Glutamatergic neuron (in vitro differentiated cells): ENCODE measurements at regions not wholly inside any gene's neighbourhood (a gene's known extent, or its start where the extent isn't known, plus 50 kb on each side); places are given as distances from the start of the nearest gene placed in this dataset.

Experiments used
- DNase-seq: peaks from one replicate; pipeline ENCODE4 v3.0.0; 2022
- H3K27ac Mint-ChIP-seq: one replicate; pipeline ENCODE4 v1.8.0; 2020; ENCODE audit warnings: mild to moderate bottlenecking, mixed read lengths, inconsistent platforms; ENCODE audit not compliant: unreplicated experiment
- H3K27me3 Mint-ChIP-seq: one replicate; pipeline ENCODE4 v1.8.0; 2020; ENCODE audit warnings: mild to moderate bottlenecking, moderate library complexity, mixed read lengths, inconsistent platforms; ENCODE audit not compliant: unreplicated experiment
- H3K36me3 Mint-ChIP-seq: one replicate; pipeline ENCODE4 v1.8.0; 2020; ENCODE audit warnings: mild to moderate bottlenecking, mixed read lengths, inconsistent platforms; ENCODE audit not compliant: unreplicated experiment
- H3K4me1 Mint-ChIP-seq: one replicate; pipeline ENCODE4 v1.8.0; 2020; ENCODE audit warnings: mild to moderate bottlenecking, low read depth, mixed read lengths, inconsistent platforms; ENCODE audit not compliant: unreplicated experiment
- H3K4me3 Mint-ChIP-seq: one replicate; pipeline ENCODE4 v1.8.0; 2020; ENCODE audit warnings: mild to moderate bottlenecking, mixed read lengths, inconsistent platforms; ENCODE audit not compliant: unreplicated experiment
- H3K9me3 Mint-ChIP-seq: one replicate; pipeline ENCODE4 v1.8.0; 2020; ENCODE audit warnings: mild to moderate bottlenecking, moderate library complexity, mixed read lengths, inconsistent platforms; ENCODE audit not compliant: unreplicated experiment
- CTCF ChIP-seq: fragments of 200-600 bp; sonication (generic); IDR thresholded peaks from one replicate; pipeline ENCODE4 v1.5.0; 2021; ENCODE audit not compliant: partially characterized antibody, unreplicated experiment

- no peaks in the 10 kb centered on the region for H3K36me3 Mint-ChIP-seq
- no peak for DNase-seq
These were observed 76.2 kb upstream of the FRMD6 start for GRCh38 chr14:51575349-51576116.

GRCh38 chr14:51576117-51576430 lies 75.6 kb upstream of the FRMD6 start:
- Mint-ChIP-seq H3K9me3 (no peaks in the 10 kb centered on the region), H3K36me3 (no peaks in the 10 kb centered on the region), H3K4me3 (no peak overlapping the region), H3K27me3 (peaks cover 2% of the 10 kb centered on the region), H3K27ac (no peak overlapping the region), H3K4me1 (peaks cover 3% of the 10 kb centered on the region)
- DNase-seq = no peak
- TF ChIP-seq CTCF = no peak

More at GRCh38 chr14:51575349-51576116, 76.2 kb upstream of the FRMD6 start:
- H3K27me3 Mint-ChIP-seq = peaks cover 2% of the 10 kb centered on the region
- TF ChIP-seq CTCF = no peak
- no peak overlapping the region for H3K4me3 Mint-ChIP-seq
- no peak overlapping the region for H3K27ac Mint-ChIP-seq
- no peaks in the 10 kb centered on the region for H3K9me3 Mint-ChIP-seq
- H3K4me1 Mint-ChIP-seq = peaks cover 3% of the 10 kb centered on the region

GRCh38 chr14:51576879-51577278 lies 74.8 kb upstream of the FRMD6 start:
- no peak overlapping the region for H3K27ac Mint-ChIP-seq
- peaks cover 2% of the 10 kb centered on the region for H3K27me3 Mint-ChIP-seq
- no peak overlapping the region for H3K4me3 Mint-ChIP-seq
- no peak for DNase-seq
- no peak for TF ChIP-seq CTCF
- H3K36me3 Mint-ChIP-seq = no peaks in the 10 kb centered on the region
- H3K9me3 Mint-ChIP-seq = no peaks in the 10 kb centered on the region
- peaks cover 3% of the 10 kb centered on the region for H3K4me1 Mint-ChIP-seq

GRCh38 chr14:51578853-51579252 lies 72.9 kb upstream of the FRMD6 start:
- Mint-ChIP-seq H3K27ac (no peak overlapping the region), H3K27me3 (peaks cover 2% of the 10 kb centered on the region), H3K9me3 (no peaks in the 10 kb centered on the region), H3K4me1 (peaks cover 3% of the 10 kb centered on the region), H3K36me3 (no peaks in the 10 kb centered on the region), H3K4me3 (no peak overlapping the region)
- DNase-seq = no peak
- no peak for TF ChIP-seq CTCF

GRCh38 chr14:51581017-51581881 lies 70.5 kb upstream of the FRMD6 start:
- peaks cover 3% of the 10 kb centered on the region for H3K4me1 Mint-ChIP-seq
- no peak overlapping the region for H3K27ac Mint-ChIP-seq
- H3K36me3 Mint-ChIP-seq = no peaks in the 10 kb centered on the region
- TF ChIP-seq CTCF = no peak
- H3K9me3 Mint-ChIP-seq = no peaks in the 10 kb centered on the region
- H3K27me3 Mint-ChIP-seq = no peaks in the 10 kb centered on the region
- no peak for DNase-seq
- H3K4me3 Mint-ChIP-seq = no peak overlapping the region
